IgD-negative memory B cell (primary cell): ENCODE measurements at regions not wholly inside any gene's neighbourhood (a gene's known extent, or its start where the extent isn't known, plus 50 kb on each side); places are given as distances from the start of the nearest gene placed in this dataset.
"Not testable (repeated sequence)": the region's sequence is repeated elsewhere in the genome, so short reads cannot be mapped to it uniquely, and the experiment has no call there.

ENCODE experiments used
- H3K27ac Mint-ChIP-seq, 3 donors: one replicate each; pipeline ENCODE4 v1.8.0; 2020 to 2022; ENCODE audit warnings: mild to moderate bottlenecking in 3 of 3, mixed read lengths in 3 of 3, moderate library complexity in 1 of 3
- H3K27me3 Mint-ChIP-seq: one replicate; pipeline ENCODE4 v1.8.0; 2021; ENCODE audit warnings: mixed read lengths
- H3K36me3 Mint-ChIP-seq: one replicate; pipeline ENCODE4 v1.8.0; 2020; ENCODE audit warnings: mild to moderate bottlenecking, mixed read lengths
- H3K4me1 Mint-ChIP-seq, 3 donors: one replicate each; pipeline ENCODE4 v1.8.0; 2020 to 2022; ENCODE audit warnings: mixed read lengths in 3 of 3, mild to moderate bottlenecking in 1 of 3
- H3K4me3 Mint-ChIP-seq, 4 donors: one replicate each; pipeline ENCODE4 v1.8.0; 2020 to 2022; ENCODE audit warnings: mild to moderate bottlenecking in 4 of 4, mixed read lengths in 4 of 4, moderate library complexity in 3 of 4
- H3K9me3 Mint-ChIP-seq, 3 donors: one replicate each; pipeline ENCODE4 v1.8.0; 2020 to 2021; ENCODE audit warnings: mixed read lengths in 3 of 3, mild to moderate bottlenecking in 1 of 3

- Mint-ChIP-seq H3K4me3 (no peak overlapping the region), H3K4me1 (no peaks in the 10 kb centered on the region), H3K27ac (no peak overlapping the region), H3K9me3 (peaks cover 0 to 2% (median 2%) of the 10 kb centered on the region in 3 donors), H3K36me3 (no peaks in the 10 kb centered on the region), H3K27me3 (peaks cover 2% of the 10 kb centered on the region)
These were observed 955.1 kb downstream of the TMTC2 start for GRCh38 chr12:83641789-83642188.

- H3K9me3 Mint-ChIP-seq: peaks cover 0 to 6% (median 2%) of the 10 kb centered on the region in 3 donors
- no peak overlapping the region for H3K27ac Mint-ChIP-seq
- no peaks in the 10 kb centered on the region for H3K27me3 Mint-ChIP-seq
- H3K36me3 Mint-ChIP-seq: no peaks in the 10 kb centered on the region
- H3K4me1 Mint-ChIP-seq: no peaks in the 10 kb centered on the region
- no peak overlapping the region for H3K4me3 Mint-ChIP-seq
These were observed 948.1 kb downstream of the TMTC2 start for GRCh38 chr12:83634726-83635267.

GRCh38 chr12:83630526-83630925, 943.8 kb downstream of the TMTC2 start:
- Mint-ChIP-seq H3K27ac (no peak overlapping the region), H3K9me3 (peaks cover 0 to 11% (median 2%) of the 10 kb centered on the region in 3 donors), H3K4me3 (no peak overlapping the region), H3K4me1 (no peaks in the 10 kb centered on the region), H3K27me3 (no peaks in the 10 kb centered on the region), H3K36me3 (no peaks in the 10 kb centered on the region)

GRCh38 chr12:83629931-83630330, 943.2 kb downstream of the TMTC2 start:
- Mint-ChIP-seq H3K36me3 (no peaks in the 10 kb centered on the region), H3K4me1 (no peaks in the 10 kb centered on the region), H3K4me3 (no peak overlapping the region), H3K27me3 (no peaks in the 10 kb centered on the region), H3K9me3 (peaks cover 0 to 11% (median 2%) of the 10 kb centered on the region in 3 donors), H3K27ac (no peak overlapping the region)

GRCh38 chr12:83622205-83622604, 935.5 kb downstream of the TMTC2 start:
- Mint-ChIP-seq H3K9me3 (peaks cover 0 to 2% (median 0%) of the 10 kb centered on the region in 3 donors), H3K4me3 (no peak overlapping the region), H3K27me3 (no peaks in the 10 kb centered on the region), H3K36me3 (no peaks in the 10 kb centered on the region), H3K27ac (no peak overlapping the region), H3K4me1 (no peaks in the 10 kb centered on the region)

- H3K27me3 Mint-ChIP-seq: no peaks in the 10 kb centered on the region
- no peaks in the 10 kb centered on the region for H3K36me3 Mint-ChIP-seq
- H3K4me1 Mint-ChIP-seq: no peaks in the 10 kb centered on the region
- no peak overlapping the region for H3K27ac Mint-ChIP-seq
- no peak overlapping the region for H3K4me3 Mint-ChIP-seq
- peaks cover 2 to 3% (median 3%) of the 10 kb centered on the region in 3 donors for H3K9me3 Mint-ChIP-seq
These were observed 933.3 kb downstream of the TMTC2 start for GRCh38 chr12:83619973-83620372.

- Mint-ChIP-seq H3K27ac (no peak overlapping the region), H3K9me3 (peaks cover 0 to 18% (median 7%) of the 10 kb centered on the region in 3 donors), H3K4me1 (no peaks in the 10 kb centered on the region), H3K27me3 (no peaks in the 10 kb centered on the region), H3K4me3 (no peak overlapping the region), H3K36me3 (no peaks in the 10 kb centered on the region)
These were observed 928.4 kb downstream of the TMTC2 start for GRCh38 chr12:83615152-83615551.

- no peak overlapping the region for H3K4me3 Mint-ChIP-seq
- H3K36me3 Mint-ChIP-seq: no peaks in the 10 kb centered on the region
- no peak overlapping the region for H3K27ac Mint-ChIP-seq
- H3K4me1 Mint-ChIP-seq: no peaks in the 10 kb centered on the region
- no peaks in the 10 kb centered on the region for H3K27me3 Mint-ChIP-seq
- H3K9me3 Mint-ChIP-seq: peaks cover 0 to 24% (median 7%) of the 10 kb centered on the region in 3 donors
These were observed 926.9 kb downstream of the TMTC2 start for GRCh38 chr12:83613586-83614110.

GRCh38 chr12:83603106-83603505, 916.4 kb downstream of the TMTC2 start:
- no peaks in the 10 kb centered on the region for H3K36me3 Mint-ChIP-seq
- H3K4me1 Mint-ChIP-seq: no peaks in the 10 kb centered on the region
- no peaks in the 10 kb centered on the region for H3K27me3 Mint-ChIP-seq
- H3K4me3 Mint-ChIP-seq: no peak overlapping the region
- H3K9me3 Mint-ChIP-seq: peaks cover 11 to 30% (median 17%) of the 10 kb centered on the region in 3 donors
- no peak overlapping the region for H3K27ac Mint-ChIP-seq

GRCh38 chr12:83575326-83575725, 888.6 kb downstream of the TMTC2 start:
- H3K4me1 Mint-ChIP-seq: no peaks in the 10 kb centered on the region
- no peak overlapping the region for H3K4me3 Mint-ChIP-seq
- no peak overlapping the region for H3K27ac Mint-ChIP-seq
- H3K36me3 Mint-ChIP-seq: no peaks in the 10 kb centered on the region
- H3K9me3 Mint-ChIP-seq: no peaks in the 10 kb centered on the region
- no peaks in the 10 kb centered on the region for H3K27me3 Mint-ChIP-seq

- Mint-ChIP-seq H3K4me3 (no peak overlapping the region), H3K27me3 (no peaks in the 10 kb centered on the region), H3K9me3 (peaks cover 0 to 5% (median 1%) of the 10 kb centered on the region in 3 donors), H3K36me3 (no peaks in the 10 kb centered on the region), H3K27ac (no peak overlapping the region), H3K4me1 (no peaks in the 10 kb centered on the region)
These were observed 887.4 kb downstream of the TMTC2 start for GRCh38 chr12:83574142-83574541.

GRCh38 chr12:83573671-83574070, 887.0 kb downstream of the TMTC2 start:
- peaks cover 0 to 9% (median 2%) of the 10 kb centered on the region in 3 donors for H3K9me3 Mint-ChIP-seq
- H3K27me3 Mint-ChIP-seq: no peaks in the 10 kb centered on the region
- H3K4me1 Mint-ChIP-seq: no peaks in the 10 kb centered on the region
- H3K36me3 Mint-ChIP-seq: no peaks in the 10 kb centered on the region
- H3K27ac Mint-ChIP-seq: no peak overlapping the region
- H3K4me3 Mint-ChIP-seq: no peak overlapping the region

GRCh38 chr12:83559650-83560049, 872.9 kb downstream of the TMTC2 start:
- Mint-ChIP-seq H3K9me3 (no peaks in the 10 kb centered on the region), H3K4me1 (no peaks in the 10 kb centered on the region), H3K36me3 (no peaks in the 10 kb centered on the region), H3K27me3 (no peaks in the 10 kb centered on the region), H3K27ac (no peak overlapping the region), H3K4me3 (no peak overlapping the region)

- H3K4me3 Mint-ChIP-seq, H3K9me3 Mint-ChIP-seq, H3K27me3 Mint-ChIP-seq, H3K36me3 Mint-ChIP-seq, H3K4me1 Mint-ChIP-seq, H3K27ac Mint-ChIP-seq: not testable (repeated sequence)
These were observed 869.3 kb downstream of the TMTC2 start for GRCh38 chr12:83556040-83556439.

GRCh38 chr12:83541446-83541845, 854.7 kb downstream of the TMTC2 start:
- no peaks in the 10 kb centered on the region for H3K36me3 Mint-ChIP-seq
- H3K9me3 Mint-ChIP-seq: peaks cover 0 to 9% (median 8%) of the 10 kb centered on the region in 3 donors
- no peak overlapping the region for H3K4me3 Mint-ChIP-seq
- no peaks in the 10 kb centered on the region for H3K27me3 Mint-ChIP-seq
- H3K4me1 Mint-ChIP-seq: no peaks in the 10 kb centered on the region
- H3K27ac Mint-ChIP-seq: no peak overlapping the region

- Mint-ChIP-seq H3K36me3 (no peaks in the 10 kb centered on the region), H3K27ac (no peak overlapping the region), H3K4me3 (no peak overlapping the region), H3K4me1 (no peaks in the 10 kb centered on the region), H3K27me3 (no peaks in the 10 kb centered on the region), H3K9me3 (no peaks in the 10 kb centered on the region)
These were observed 851.8 kb downstream of the TMTC2 start for GRCh38 chr12:83538361-83538965.
